Choroid plexus epithelial cell (primary cell): ENCODE measurements at regions not wholly inside any gene's neighbourhood (a gene's known extent, or its start where the extent isn't known, plus 50 kb on each side); places are given as distances from the start of the nearest gene placed in this dataset.

Source experiments
- DNase-seq: peaks from one replicate; pipeline ENCODE4 v3.0.0-alpha.2; 2010; ENCODE audit warnings: low read depth
- H3K4me3 ChIP-seq: 2 replicates; pipeline ENCODE4 v1.5.1; 2011; ENCODE audit warnings: low read depth, mild to moderate bottlenecking, control low read depth, low read length, moderate library complexity
- TF ChIP-seq, protein P1 (sequence below): conservative IDR thresholded peaks from 2 replicates; pipeline ENCODE4 v1.5.1; 2011; ENCODE audit warnings: low read depth, mild to moderate bottlenecking, control low read depth, inconsistent platforms, low read length, moderate library complexity

DNA sequence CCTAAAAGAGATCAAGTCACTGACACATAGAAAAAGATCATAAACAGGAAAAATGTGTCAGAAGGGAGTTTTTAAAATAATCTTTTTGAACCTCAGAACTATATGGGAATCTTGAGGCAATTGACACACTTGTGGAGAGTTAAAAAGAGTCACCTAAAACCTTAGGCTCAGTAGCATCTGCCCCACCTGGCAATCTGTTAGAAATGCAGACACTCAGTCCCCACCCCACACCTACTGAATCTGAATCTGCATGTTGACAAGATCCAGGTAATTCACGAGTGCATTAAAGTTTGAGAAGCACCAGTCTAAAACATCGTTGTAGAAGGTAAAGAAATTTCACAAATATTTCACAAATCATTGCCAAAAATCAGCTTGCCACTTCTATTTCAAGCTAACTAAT, 388.3 kb downstream of the NR2F1-AS1 start:
- no peak overlapping the region for H3K4me3 ChIP-seq
- no peak for DNase-seq
- TF ChIP-seq, protein P1, sequence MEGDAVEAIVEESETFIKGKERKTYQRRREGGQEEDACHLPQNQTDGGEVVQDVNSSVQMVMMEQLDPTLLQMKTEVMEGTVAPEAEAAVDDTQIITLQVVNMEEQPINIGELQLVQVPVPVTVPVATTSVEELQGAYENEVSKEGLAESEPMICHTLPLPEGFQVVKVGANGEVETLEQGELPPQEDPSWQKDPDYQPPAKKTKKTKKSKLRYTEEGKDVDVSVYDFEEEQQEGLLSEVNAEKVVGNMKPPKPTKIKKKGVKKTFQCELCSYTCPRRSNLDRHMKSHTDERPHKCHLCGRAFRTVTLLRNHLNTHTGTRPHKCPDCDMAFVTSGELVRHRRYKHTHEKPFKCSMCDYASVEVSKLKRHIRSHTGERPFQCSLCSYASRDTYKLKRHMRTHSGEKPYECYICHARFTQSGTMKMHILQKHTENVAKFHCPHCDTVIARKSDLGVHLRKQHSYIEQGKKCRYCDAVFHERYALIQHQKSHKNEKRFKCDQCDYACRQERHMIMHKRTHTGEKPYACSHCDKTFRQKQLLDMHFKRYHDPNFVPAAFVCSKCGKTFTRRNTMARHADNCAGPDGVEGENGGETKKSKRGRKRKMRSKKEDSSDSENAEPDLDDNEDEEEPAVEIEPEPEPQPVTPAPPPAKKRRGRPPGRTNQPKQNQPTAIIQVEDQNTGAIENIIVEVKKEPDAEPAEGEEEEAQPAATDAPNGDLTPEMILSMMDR = no peak

DNA sequence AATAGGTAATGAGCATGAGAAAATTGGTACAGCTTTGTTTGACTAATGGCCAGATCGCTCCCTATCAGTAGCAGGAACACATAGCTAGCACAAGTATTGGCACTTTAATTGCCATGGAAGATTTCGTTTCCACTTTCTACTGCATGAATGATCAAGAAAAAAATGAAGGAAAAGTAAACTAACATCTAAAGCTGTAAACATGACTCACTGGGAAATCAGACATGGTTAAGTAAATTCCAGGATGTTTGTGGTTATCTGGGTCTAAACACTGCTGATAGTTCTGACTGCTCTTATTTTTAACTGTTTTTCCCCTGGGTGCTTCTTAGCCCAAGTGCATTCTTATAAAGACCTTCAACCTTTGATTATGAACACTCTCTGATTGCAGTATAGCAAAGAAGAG, 388.9 kb downstream of the NR2F1-AS1 start:
- TF ChIP-seq, protein P1 = no peak
- no peak overlapping the region for H3K4me3 ChIP-seq
- peak; percentile 88 for DNase-seq

- TF ChIP-seq, protein P1 = no peak
- no peak overlapping the region for H3K4me3 ChIP-seq
- DNase-seq = peak; percentile 42
Measured at GRCh38 chr5:93191035-93191817, 389.8 kb downstream of the NR2F1-AS1 start.

GRCh38 chr5:93189707-93190120, 391.3 kb downstream of the NR2F1-AS1 start:
- DNase-seq = peak; percentile 87
- TF ChIP-seq, protein P1 = no peak
- H3K4me3 ChIP-seq = no peak overlapping the region

DNA sequence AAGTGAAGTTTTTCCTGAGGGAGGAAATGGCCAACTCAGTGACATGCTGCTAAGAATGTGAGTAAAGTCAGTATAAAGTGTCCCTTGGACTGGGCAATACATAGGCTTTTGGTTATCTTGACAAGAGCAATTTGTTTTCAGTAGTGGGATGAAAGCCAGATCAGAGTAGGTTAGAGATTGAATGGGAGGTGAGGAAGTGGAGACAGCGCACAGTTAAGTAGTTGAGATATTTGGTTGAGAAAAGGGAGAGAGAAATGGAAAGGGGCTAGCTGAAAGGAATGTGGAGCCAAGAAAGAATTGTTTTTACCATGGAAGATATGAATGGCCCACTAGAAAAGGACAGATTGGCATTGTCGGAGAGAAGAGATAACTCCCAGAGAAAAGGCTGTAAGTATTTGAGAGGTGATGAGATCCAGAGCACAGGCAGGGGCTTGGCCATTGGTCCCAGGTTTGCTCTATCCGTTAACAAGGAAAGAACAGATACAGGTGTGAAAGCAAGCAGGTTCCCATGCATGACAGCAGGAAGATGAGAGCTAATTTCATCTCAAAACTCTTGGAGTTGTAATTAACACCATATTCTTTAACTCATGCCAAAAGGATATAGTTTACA, 392.0 kb downstream of the NR2F1-AS1 start:
- TF ChIP-seq, protein P1 = no peak
- no peak overlapping the region for H3K4me3 ChIP-seq
- no peak for DNase-seq

- peak; percentile 72 for DNase-seq
- TF ChIP-seq, protein P1 = no peak
- H3K4me3 ChIP-seq = no peak overlapping the region
Measured at GRCh38 chr5:93186076-93186682, 394.8 kb downstream of the NR2F1-AS1 start.
